ENCODE measurements at regions not wholly inside any gene's neighbourhood (a gene's known extent, or its start where the extent isn't known, plus 50 kb on each side); places are given as distances from the start of the nearest gene placed in this dataset.

GRCh38 chr13:90824032-90824431, 523.5 kb upstream of the MIR17HG start:
- no peak for TF ChIP-seq CTCF (conservative IDR thresholded peaks at IDR 0.05; ENCODE audit: low read depth, low read length)
- no peak for TF ChIP-seq EZH2 (IDR thresholded peaks at IDR 0.05; ENCODE audit: low read length, unreplicated experiment)
